ENCODE measurements at regions not wholly inside any gene's neighbourhood (a gene's known extent, or its start where the extent isn't known, plus 50 kb on each side); places are given as distances from the start of the nearest gene placed in this dataset.

GRCh38 chr2:12877761-12878160 is 161.0 kb downstream of the TRIB2 start:
- ChIA-PET POLR2A (no interaction called here), CTCF (no interaction called here)
- no peaks in the 10 kb centered on the region for H3K4me1 ChIP-seq (ENCODE audit: control insufficient read depth, insufficient read depth, low read length)
- H3K36me3 ChIP-seq (ENCODE audit: control insufficient read depth in 2 of 2, insufficient read depth in 1 of 2, low read length in 2 of 2) = no peaks in the 10 kb centered on the region
- TF ChIP-seq ZNF521 (tag by site-specific recombination; IDR thresholded peaks at IDR 0.05) = no peak
- no peak for TF ChIP-seq ZNF391 (tag by site-specific recombination; IDR thresholded peaks at IDR 0.05; ENCODE audit: borderline replicate concordance, low read depth)
- no peak for TF ChIP-seq ZNF600 (tag by site-specific recombination; IDR thresholded peaks at IDR 0.05)
- TF ChIP-seq ZNF239 (tag by site-specific recombination; IDR thresholded peaks at IDR 0.05) = no peak
- no peak for TF ChIP-seq ZNF335 (tag by site-specific recombination; conservative IDR thresholded peaks at IDR 0.05)
- no peak for TF ChIP-seq BCL11A (tag by site-specific recombination; IDR thresholded peaks at IDR 0.05; ENCODE audit: low read depth)
- TF ChIP-seq YY2 (tag by site-specific recombination; IDR thresholded peaks at IDR 0.05) = no peak
- TF ChIP-seq ZNF214 (tag by site-specific recombination; IDR thresholded peaks at IDR 0.05; ENCODE audit: borderline replicate concordance) = no peak
- TF ChIP-seq ZNF398 (tag by site-specific recombination; IDR thresholded peaks at IDR 0.05) = no peak
- no peak for TF ChIP-seq ZNF596 (tag by site-specific recombination; IDR thresholded peaks at IDR 0.05)
- no peak for TF ChIP-seq ZNF701 (tag by site-specific recombination; IDR thresholded peaks at IDR 0.05)
- TF ChIP-seq, protein P1, sequence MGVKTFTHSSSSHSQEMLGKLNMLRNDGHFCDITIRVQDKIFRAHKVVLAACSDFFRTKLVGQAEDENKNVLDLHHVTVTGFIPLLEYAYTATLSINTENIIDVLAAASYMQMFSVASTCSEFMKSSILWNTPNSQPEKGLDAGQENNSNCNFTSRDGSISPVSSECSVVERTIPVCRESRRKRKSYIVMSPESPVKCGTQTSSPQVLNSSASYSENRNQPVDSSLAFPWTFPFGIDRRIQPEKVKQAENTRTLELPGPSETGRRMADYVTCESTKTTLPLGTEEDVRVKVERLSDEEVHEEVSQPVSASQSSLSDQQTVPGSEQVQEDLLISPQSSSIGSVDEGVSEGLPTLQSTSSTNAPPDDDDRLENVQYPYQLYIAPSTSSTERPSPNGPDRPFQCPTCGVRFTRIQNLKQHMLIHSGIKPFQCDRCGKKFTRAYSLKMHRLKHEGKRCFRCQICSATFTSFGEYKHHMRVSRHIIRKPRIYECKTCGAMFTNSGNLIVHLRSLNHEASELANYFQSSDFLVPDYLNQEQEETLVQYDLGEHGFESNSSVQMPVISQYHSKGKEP (tag by site-specific recombination; IDR thresholded peaks at IDR 0.05) = no peak
- no peak for TF ChIP-seq KLF1 (tag by site-specific recombination; IDR thresholded peaks at IDR 0.05)
- no peak for TF ChIP-seq IKZF3 (tag by site-specific recombination; IDR thresholded peaks at IDR 0.05)
- TF ChIP-seq ZNF280C (tag by site-specific recombination; IDR thresholded peaks at IDR 0.05) = no peak
- TF ChIP-seq, protein P2, sequence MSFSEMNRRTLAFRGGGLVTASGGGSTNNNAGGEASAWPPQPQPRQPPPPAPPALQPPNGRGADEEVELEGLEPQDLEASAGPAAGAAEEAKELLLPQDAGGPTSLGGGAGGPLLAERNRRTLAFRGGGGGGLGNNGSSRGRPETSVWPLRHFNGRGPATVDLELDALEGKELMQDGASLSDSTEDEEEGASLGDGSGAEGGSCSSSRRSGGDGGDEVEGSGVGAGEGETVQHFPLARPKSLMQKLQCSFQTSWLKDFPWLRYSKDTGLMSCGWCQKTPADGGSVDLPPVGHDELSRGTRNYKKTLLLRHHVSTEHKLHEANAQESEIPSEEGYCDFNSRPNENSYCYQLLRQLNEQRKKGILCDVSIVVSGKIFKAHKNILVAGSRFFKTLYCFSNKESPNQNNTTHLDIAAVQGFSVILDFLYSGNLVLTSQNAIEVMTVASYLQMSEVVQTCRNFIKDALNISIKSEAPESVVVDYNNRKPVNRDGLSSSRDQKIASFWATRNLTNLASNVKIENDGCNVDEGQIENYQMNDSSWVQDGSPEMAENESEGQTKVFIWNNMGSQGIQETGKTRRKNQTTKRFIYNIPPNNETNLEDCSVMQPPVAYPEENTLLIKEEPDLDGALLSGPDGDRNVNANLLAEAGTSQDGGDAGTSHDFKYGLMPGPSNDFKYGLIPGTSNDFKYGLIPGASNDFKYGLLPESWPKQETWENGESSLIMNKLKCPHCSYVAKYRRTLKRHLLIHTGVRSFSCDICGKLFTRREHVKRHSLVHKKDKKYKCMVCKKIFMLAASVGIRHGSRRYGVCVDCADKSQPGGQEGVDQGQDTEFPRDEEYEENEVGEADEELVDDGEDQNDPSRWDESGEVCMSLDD (tag by site-specific recombination; IDR thresholded peaks at IDR 0.05) = no peak
- TF ChIP-seq ZNF211 (tag by site-specific recombination; IDR thresholded peaks at IDR 0.05; ENCODE audit: low read depth) = no peak
- TF ChIP-seq, protein P3, sequence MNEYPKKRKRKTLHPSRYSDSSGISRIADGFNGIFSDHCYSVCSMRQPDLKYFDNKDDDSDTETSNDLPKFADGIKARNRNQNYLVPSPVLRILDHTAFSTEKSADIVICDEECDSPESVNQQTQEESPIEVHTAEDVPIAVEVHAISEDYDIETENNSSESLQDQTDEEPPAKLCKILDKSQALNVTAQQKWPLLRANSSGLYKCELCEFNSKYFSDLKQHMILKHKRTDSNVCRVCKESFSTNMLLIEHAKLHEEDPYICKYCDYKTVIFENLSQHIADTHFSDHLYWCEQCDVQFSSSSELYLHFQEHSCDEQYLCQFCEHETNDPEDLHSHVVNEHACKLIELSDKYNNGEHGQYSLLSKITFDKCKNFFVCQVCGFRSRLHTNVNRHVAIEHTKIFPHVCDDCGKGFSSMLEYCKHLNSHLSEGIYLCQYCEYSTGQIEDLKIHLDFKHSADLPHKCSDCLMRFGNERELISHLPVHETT (tag by site-specific recombination; IDR thresholded peaks at IDR 0.05) = no peak
- no peak for TF ChIP-seq ZXDB (tag by site-specific recombination; IDR thresholded peaks at IDR 0.05)
- no peak for TF ChIP-seq ZNF146 (tag by site-specific recombination; IDR thresholded peaks at IDR 0.05)
- no peak overlapping the region for H3K4me3 ChIP-seq (ENCODE audit: low read depth, low read length)
- H3K27ac ChIP-seq (ENCODE audit: extremely low read depth, low read depth, low read length) = no peak overlapping the region
- H3K9me3 ChIP-seq (ENCODE audit: control insufficient read depth, insufficient read depth, low read depth, low read length) = no peaks in the 10 kb centered on the region
